HG03469 (cell line): ENCODE measurements at regions not wholly inside any gene's neighbourhood (a gene's known extent, or its start where the extent isn't known, plus 50 kb on each side); places are given as distances from the start of the nearest gene placed in this dataset.

Source experiments
- ATAC-seq: cut with Tn5 transposase; IDR thresholded peaks from one replicate; pipeline ENCODE4 v1.9.1; 2021; ENCODE audit warnings: mild to moderate bottlenecking, moderate library complexity, moderate number of reproducible peaks; ENCODE audit not compliant: unreplicated experiment

DNA sequence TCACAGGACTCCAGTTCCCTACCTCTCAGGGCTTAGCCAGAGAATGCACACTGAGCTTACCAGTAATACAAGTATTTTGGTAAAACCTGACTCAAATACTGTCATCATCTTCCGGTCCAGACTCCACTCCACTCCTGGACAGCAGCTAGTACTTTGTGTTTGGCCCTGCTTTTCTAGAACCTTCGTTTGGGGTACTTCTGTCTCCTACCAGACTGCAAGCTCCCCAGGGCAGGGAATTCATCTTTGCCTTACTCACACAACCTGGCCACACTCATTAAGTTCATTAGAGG, 108.9 kb upstream of the CDC42EP3 start:
- ATAC-seq, result no peak

DNA sequence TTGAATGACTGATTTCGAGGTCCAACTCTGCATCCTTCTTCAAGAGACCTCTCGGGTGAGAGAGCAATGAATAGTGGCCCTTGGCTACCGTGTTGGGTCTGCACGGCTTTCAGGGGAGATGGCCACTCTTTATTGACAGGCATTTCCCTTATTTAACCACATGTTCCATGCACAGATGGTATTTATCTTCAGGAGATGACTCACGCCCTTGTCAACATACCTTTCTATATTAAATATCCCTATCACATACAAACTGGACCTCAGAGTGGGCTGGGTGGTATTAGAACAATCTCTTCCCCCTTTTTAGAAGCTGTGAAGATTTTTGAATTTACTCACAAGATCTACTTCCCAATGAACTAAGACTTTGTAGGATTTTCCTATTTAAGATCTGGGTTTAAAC, 109.6 kb upstream of the CDC42EP3 start:
- ATAC-seq, result no peak

DNA sequence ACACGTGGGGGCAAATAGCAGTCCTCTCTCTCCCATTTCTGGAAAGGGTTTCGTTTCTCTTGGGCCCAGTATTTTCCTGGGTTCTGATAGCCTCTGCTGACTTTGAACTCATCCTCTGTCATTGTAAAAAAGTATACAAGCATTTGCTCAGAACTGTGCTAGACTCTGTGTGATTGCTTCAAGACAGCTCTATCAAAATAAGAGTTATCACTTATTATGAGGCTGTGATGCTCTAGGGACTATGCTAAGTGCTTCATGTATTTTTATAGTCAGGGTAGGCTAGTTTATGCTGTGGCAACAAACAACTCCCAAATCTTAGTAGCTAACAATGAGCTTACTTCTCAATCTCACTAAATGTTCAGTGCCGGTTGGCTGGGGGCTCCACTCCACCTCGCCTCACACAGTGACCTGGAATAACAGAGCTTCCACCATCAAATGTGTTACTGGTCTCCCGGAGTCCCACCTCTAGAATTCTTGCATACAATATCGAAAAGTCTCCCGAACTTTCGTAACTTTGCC, 110.8 kb upstream of the CDC42EP3 start:
- ATAC-seq, result no peak

DNA sequence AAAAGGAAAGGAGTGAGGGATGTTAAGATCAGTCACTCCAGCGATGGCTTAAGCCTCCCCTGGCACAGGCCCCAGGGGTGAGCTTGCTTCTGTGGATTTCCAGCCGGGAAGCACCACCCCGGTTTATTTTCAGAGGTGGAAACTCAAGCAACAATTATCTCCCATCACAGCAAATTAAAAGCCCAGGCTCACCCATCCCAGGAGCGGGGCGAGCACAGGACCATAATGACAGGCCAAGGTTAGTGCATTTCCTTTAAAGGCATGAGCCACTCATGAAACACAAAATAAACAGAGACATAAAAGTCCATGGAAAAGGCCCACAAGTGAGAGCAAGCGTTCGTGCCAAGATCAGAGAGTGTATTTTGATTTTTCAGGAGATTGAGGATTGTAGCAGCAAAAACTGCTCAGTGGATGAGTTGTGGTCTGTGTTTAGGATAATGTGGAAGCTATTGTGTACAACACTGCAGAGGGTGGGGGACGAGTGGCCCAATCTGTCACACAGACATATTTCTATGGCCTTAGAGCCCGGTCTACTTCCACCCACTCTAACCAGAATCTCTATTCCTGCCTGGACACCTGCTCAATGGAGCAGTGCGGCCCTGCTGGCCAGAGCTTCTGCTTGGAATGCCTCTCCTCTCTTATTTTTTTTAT, 111.4 kb upstream of the CDC42EP3 start:
- ATAC-seq, result no peak

DNA sequence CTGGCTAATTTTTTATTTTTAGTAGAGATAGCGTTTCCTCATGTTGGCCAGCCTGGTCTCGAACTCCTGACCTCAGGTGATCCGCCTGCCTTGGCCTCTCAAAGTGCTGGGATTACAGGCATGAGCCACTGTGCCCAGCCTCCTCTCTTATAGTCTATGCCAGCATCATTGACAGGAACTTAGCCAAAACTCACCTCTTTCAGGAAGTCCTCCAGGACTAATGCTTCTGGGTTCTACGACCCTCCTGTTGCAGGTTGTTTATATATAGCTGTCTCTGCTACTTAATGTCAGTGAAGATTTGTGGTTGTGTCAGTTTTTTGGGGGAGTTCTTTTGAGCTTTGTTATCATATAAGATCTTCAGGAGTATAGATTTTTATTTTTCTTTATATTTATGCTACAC, 112.1 kb upstream of the CDC42EP3 start:
- ATAC-seq, result no peak

DNA sequence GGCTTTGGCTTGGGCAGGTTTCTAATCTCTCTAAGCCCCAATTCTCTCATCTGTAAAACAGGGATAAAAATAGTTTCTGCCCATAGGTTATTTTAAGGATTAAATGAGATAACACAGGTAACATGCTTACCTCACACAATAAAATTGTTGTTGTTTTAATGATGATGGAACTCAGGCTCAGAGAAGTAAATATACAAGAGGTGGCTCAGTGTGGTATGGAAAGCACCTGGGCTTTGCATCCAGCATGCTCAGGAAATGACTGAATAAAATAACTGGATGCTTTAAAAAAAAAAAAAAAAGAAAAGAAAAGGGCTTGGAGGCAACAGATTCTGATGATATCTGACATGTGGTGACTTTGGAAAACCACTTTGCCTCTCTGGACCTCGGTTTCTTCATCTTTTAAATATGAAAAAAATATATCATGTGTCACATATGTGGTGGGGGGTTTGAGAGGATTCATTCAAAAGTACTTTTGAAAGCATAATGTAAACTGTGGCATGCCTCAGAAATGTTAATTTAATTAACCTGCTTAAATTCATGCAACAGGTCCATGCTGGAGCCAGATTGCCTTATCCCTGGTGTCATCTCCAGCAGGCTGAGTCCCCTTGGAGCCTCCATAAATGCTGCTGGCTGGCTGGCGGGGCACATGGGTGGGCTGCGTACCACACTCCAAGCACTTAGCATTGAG, 112.8 kb upstream of the CDC42EP3 start:
- no peak for ATAC-seq

DNA sequence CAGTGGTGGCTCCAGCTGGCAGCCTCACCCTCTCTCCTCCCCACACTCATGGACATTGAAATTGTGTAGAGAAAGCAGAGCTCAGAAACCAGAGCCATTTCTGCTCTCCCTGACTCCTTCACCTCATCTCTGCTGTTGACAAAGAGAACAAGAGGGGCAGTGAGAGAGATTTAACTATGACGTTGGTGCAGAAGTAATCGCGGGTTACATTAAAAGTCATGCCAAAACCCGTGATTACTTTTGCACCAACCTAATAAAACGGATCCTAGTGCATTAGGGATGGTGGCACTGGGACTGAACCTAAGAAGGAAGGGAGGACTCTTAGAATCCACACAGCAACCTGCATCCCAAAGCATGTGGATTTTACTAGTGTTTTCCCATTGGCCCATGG, 113.3 kb upstream of the CDC42EP3 start:
- ATAC-seq, result no peak

DNA sequence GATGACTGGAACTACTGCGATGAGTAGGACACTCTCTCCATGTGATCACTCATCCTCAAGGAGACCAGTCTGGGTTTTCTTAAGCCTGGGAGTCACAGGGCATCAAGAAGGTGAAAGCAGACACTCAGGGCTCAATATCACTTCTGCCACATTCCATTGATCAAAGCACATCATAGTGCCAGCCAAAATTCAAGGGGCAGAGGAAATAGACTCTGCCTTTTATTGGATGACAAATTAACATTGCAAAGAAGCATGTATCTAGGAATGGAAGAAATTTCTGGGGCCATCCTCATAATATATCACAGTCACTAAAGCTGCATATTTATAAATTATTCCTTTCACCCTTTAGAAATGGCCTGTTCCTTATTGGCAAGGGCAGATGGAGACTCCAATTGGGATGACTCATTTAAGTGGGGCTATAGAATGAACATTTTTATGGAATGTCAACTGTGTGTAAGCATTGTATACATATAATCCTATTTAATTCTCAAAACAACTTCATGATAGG, 114.8 kb upstream of the CDC42EP3 start:
- ATAC-seq, result no peak

DNA sequence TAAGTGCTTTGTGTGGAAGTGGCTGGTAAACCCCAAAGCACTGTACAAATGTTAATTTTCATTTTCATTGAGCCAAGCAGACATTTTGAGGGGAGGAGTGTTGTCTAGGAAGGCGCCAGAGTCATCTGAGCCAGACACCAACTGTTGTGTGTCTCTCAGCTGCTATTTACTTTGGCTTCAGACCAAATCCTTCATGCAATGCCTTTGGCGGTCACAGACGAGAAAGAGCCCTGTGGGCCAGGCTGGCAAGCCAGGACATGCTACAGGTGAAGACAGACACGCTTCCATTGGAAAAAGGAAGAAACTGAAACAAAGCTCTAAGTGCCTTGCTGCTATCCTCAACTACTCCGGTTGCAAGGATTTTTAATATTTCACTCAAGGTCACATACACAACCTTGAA, 115.4 kb upstream of the CDC42EP3 start:
- no peak for ATAC-seq

DNA sequence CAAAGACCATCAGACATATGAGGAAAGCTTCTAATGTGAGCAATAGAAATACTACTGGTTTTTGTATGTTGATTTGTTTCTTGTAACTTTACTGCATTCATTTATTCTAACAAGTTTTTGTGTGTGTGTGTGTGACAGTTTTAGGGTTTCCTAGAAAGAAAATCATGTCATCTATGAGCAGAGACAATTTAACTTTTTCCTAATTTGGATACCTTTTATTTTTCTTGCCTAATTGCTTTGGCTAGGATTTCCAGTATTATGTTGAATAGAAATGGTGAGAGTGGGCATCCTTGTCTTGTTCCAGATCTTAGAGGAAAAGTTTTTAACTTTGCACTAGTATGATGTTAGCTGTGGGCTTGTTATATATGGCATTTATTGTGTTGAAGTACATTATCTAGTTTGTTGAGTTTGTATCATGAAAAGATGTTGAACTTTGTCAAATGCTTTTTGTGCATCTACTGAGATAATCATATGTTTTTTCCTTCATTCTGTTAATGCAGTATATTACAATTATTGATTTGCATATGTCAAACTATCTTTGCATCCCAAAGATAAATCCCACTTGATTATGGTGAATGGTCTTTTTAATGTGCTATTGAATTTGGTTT, 117.3 kb upstream of the CDC42EP3 start:
- no peak for ATAC-seq

DNA sequence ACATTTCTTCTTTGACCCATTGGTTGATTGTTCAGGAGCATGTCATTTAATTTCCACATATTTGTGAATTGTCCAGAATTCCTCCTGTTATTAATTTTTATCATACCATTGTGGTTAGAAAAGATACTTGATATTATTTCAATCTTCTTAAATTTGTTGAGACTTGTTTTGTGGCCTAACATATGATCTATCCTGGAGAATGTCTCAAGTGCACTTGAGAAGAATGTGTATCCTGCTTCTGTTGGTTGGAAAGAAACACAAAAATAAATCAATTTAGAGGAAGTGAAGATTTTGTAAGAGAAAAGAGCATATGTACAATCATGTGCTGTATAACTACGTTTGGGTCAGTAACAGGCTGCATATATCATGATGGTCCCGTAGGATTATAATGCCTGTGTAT, 118.6 kb upstream of the CDC42EP3 start:
- ATAC-seq, result no peak

DNA sequence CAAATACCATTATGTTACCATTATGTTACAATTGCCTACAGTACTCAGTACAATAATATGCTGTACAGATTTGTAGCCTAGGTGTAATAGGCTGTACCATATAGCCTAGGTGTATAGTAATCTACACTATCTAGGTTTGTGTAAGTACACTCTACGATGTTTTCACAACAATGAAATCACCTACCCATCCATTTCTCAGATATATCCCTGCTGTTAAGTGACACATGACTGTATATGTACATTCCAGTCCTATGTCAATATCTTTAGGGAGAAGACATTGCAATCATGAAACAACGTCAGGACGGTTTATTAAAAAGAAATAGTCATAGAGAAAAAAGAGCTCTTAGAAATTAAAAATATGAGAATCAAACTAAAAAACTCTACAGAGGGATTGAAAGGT, 119.0 kb upstream of the CDC42EP3 start:
- no peak for ATAC-seq

DNA sequence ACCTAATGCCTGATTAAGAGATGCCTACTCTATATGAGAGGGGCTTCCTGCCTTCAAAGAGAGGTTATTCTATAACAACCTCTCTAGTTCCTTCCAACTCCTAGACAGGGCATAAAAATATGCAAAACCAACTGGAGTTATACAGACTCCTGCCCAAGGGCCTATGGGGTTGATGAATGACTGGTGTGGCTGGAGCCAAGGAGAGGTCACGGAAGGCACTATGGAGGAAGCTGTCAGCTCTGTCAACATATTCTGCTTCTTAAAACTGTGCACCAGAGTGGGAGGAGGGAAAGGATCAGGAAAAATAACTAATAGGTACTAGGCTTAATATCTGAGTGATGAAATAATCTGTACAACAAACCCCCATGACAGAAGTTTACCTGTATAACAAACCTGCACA, 120.9 kb upstream of the CDC42EP3 start:
- no peak for ATAC-seq

DNA sequence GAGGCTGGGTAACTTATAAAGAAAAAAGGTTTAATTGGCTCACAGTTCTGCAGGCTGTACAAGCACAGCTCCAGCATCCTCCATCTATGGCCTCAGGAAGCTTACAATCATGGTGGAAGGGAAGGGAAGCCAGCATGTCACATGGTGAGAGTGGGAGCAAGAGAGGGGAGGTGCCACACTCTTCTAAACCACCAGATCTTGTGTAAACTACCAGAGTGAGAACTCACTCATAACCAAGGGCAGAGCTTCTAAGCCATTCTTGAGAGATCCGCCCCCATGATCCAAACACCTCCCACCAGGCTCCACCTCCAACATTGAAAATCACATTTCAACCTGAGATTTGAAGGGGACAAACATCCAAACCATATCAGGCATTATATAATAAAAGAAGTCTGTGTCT, 121.6 kb upstream of the CDC42EP3 start:
- no peak for ATAC-seq

DNA sequence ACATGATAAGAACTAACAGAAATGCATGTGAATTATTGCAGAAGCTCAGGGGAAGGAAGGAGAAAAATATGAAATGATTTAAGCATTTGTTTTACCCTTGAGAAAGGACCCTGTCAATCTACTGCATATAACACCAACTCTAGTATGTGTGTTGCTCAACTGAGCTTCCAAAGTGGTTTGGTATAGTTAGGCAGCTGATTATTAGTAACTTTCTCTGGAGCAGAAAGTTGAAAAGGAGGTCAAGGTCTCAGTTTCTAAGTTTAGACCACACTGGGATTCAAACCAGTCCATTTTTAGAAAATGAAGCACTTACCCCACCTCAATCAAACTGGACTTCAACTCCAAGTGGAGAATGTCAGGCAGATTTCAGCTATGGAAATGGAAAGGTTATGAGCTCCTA, 123.3 kb upstream of the CDC42EP3 start:
- ATAC-seq, result no peak

DNA sequence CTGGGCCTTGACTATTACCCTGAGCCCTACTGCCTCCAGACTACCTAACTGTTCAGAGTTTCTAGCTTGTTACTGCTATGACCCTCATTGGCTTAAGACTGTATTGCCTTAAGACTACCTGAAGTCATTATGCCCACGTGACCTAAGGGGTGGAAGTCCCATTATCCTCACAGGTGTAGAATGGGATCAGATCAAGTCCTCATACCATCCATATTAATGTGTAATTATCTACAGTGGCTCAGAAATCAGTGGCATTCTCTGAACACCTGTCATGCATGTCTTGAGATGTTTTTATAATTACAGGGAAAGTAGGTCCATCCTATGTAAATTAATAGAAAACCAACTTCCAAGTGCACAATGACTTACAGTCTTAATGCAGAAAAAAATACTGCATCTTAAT, 124.0 kb upstream of the CDC42EP3 start:
- no peak for ATAC-seq

DNA sequence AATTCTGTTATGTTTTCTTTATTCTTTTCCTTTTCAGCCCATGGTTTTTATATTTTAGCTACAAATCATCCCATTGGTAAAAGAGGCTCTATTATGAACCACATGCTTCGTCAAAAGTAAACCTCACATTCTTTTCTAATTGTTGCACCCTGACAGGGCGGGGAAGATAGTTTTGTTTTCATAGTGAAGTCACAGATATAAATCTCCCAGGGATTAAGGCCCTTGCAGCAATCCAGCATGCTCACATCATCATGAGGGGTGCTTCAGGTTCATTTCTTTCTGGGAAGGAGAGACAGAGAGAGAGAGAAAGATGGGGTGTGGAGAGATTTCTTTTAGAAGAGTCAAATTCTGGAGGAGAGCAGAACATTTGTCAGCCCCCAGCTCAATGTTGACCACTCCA, 124.5 kb upstream of the CDC42EP3 start:
- no peak for ATAC-seq

DNA sequence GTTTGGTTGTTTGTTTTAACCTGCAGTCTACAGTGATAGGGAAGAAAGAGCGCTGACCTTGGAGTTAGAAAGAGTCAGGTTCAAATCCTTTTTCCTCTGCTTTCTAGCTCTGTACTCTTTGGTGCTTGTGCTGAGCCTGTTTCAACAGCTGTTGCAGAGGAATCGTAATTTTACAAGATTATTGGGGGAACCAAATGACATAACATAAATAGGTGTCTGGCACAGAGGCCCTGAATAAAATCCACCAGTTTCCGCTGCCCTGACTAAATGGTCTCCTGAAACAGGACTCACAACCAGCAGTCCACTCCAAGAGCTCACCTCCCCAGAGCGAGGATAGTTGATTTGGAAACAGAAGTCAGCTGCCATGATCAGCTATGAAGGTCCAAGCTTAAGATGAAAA, 125.0 kb upstream of the CDC42EP3 start:
- no peak for ATAC-seq

DNA sequence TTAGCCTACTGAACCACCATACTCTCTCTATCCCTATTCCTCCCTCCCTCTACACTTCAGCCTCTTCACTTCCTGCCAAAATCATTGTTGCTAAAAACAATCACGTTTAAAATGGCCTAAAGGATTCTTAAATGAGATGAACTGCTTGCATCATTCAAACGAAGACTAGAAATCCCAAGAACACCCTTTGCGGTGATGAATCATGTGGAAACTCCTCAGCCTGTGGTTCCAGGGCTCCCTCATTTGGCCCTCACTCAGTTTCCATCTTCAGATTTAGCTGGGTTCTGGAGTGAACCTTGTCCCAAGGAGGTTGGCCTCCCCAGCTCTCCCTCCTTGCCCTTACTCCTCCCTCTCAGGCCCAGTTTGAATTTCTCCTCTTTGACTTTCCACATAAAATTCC, 125.6 kb upstream of the CDC42EP3 start:
- no peak for ATAC-seq

DNA sequence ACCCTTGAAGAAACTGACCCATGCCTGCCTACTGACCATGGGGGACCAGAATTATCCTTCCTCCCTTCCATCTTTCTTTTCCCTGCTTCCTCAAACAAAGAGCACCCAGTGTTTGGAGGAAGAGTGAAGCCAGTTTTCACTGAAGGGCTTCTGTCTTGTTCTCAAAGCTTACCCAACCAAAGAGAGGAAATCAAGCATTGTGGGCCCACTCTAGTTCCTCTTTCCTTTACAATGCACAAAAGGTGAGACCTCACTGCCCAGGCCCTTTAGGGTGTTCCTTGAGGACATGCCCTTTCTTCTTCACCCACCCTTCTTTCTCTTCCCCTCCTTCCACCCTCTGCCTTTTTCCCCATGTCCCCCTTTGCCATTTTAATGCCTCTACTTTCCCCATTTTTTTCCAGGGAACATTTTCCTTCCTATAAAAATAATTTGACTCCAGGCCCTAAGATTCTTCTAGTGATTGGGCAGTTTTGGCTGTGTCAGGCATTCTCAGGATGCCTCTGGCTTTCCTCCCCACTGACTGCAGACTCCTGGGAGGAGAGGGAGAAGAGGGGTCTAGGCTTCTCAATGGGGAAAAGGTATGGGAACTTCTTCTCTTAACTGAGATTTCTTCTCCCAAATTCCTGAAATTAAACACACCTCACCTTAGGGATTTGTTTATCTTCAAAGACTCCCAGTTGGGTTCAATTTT, 126.6 kb upstream of the RMDN2 start:
- ATAC-seq, result no peak

DNA sequence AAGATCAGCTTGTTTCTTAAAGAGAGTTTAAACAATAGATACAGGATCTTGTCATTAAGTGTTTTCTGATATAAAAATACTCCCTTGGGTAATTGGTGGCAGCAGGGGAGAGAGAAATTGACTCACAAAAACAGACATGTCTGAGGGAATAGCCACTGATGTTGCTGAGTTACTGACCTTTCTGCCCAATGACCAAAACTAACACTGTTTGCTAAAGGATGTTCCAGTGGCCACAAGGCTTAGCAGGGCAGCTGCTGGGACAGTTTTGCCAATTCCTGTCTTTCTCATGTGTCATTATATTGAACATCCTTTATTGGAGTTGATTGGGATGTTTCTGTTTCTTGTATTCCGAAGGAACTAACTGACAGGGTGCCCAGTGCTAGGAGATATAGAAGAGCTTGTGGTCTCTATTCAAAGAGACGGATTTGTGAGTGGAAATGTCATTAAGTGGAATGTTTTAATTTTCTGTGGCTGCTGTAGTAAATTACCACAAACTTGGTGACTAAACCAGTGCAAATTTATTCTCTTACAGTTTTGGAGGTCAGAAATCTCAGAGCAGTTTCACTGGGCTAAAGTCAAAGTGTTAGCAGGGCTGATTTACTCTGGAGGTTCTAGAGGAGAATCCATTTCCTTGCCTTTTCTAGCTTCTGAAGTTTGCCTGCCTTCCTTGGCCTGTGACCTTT, 124.8 kb upstream of the RMDN2 start:
- ATAC-seq, result no peak
